GM04504 (cell line): ENCODE measurements at regions not wholly inside any gene's neighbourhood (a gene's known extent, or its start where the extent isn't known, plus 50 kb on each side); places are given as distances from the start of the nearest gene placed in this dataset.
"Not testable (repeated sequence)": the region's sequence is repeated elsewhere in the genome, so short reads cannot be mapped to it uniquely, and the experiment has no call there.

Source experiments
- DNase-seq: peaks from one replicate; pipeline ENCODE4 v3.0.0-alpha.2; 2012; ENCODE audit warnings: low read depth

DNA sequence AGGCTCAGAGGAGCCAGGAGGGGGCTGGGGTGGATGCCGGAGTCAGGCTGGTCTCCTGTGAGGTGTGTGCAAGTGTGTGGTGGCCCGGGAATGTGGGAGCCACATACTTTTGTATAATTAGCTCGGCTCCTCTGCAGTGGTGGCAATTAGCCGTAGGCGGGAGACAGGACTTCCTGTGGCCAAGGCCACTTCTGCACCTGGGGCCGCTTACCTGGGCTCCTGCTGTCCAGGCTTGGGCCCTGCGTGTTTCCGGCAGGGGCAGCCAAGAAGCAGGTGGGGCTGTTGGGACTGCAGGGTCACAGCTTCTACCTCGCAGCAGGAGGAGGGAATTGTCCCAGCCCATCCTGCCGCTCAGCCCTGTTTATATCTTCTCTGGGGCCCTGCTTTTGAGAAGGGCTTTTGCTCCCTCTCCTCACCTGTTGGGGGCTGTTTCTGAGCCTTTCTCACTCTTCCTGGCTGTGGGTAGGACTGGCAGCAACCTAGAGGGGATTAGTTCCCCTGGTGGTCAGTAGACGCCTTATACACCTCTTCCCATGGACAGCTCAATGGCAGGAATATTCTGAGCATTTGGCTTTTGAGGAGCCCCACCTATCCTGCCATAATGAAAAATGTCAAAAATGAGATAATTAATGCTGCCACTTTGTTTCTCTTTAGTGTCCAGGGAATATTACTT is 145.4 kb upstream of the PITX1 start:
- DNase-seq = no peak

DNA sequence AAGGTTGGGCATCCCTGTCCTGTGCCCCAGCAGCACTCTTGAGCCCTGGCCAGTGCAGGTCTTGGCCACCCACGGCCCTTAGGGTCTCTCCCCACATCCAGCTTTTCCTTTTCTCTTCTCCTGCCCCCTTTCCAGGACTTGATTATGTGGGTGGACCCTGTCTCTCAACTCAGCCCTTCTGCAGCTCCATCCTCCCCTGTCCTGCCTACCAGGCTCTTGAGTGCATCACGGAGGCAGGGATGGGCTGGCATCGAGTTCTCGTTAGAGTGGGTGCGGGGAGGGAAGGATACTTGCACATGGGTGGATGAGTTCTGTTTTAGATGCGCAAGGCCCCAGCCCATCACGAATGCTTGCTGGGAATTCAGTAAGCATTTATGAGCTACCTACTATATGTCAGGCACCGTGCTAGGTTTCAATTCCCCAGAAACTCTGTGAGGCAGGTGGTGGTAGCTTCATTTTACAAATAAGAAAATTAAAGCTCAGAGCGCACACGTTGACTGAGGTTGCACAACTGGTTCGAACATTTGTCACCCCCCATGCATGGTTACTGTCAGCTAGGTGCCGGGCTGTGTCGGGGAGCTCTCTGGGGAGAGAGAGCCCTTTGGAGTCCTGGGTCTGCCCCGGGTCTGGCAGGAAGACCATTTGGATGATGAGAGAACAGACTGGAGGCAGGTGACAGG is 144.6 kb upstream of the PITX1 start:
- no peak for DNase-seq

DNA sequence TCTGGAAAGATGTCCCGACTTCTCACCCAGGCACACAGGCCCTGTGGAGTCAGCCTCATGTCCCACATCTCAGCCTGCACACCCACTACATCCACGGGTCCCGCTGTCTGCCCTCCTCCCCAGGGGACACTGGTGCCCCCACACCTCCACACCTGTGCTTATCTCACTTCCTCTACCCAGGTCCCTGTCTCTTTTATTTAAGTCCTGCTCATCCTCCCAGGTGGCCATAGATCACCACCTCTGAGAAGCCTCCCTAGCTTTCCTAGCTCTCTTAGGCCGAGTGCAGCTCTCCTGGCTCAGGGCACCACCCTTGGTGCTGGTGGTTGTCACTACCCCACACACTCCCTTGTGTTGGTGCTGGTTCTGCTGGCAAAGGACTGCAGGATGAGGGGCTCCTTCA is 143.6 kb upstream of the PITX1 start:
- no peak for DNase-seq

DNA sequence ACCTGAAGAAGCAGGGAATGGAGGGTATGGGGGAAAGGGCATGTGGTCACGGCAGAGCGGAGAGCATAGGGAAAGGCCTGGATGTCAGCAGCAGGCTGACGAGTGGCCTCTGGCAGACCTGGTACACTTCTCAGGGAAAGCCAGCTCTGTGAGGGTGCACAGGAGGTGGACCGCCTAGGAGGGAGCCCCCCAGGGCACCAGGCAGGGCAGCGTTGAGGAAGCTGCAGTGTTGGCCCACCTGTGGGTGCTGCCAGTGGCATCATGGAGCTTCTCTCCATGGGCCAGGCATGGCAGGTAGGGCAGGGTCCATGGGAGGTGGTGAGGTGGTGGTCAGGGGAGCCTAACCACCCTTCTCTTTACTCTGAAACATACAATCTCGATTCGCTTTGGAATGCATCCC is 143.0 kb upstream of the PITX1 start:
- DNase-seq = no peak

DNA sequence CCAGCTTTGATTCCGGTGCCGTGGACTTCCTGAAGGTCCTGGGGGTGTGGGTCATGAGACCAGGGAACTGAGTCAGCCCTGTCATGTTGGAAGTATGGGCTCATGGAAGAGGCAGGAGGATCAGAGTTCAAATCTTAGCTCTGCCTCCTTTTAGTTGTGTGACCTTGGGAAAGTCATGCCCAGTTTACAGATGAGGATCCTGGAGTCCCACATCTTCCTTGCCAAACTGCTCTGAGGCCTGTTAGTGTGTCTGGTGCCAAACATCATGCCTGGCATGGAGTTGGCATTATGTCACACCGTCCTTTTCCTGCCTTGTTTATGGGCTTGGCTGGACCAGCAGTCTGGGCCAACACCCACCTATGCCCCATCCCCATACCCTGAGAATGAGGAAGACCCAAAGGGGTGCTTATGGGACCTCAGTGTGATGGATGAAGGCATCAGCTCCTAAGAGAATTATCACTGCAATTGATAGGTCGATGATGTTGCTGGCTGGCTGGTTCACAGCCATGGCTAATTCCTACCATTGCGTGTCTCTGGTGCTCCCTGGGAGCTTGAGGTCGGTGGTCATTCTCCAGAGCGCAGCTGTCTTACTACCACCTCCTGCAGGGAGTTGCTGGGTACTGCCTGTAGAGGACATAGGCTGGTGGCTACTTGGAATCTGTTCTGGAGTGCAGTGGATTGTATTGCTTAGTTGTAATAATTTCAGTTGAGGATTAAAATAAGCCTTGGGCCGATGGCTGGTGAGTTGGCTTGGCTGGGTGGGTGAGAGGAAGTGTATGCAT is 140.5 kb upstream of the PITX1 start:
- DNase-seq = no peak

DNA sequence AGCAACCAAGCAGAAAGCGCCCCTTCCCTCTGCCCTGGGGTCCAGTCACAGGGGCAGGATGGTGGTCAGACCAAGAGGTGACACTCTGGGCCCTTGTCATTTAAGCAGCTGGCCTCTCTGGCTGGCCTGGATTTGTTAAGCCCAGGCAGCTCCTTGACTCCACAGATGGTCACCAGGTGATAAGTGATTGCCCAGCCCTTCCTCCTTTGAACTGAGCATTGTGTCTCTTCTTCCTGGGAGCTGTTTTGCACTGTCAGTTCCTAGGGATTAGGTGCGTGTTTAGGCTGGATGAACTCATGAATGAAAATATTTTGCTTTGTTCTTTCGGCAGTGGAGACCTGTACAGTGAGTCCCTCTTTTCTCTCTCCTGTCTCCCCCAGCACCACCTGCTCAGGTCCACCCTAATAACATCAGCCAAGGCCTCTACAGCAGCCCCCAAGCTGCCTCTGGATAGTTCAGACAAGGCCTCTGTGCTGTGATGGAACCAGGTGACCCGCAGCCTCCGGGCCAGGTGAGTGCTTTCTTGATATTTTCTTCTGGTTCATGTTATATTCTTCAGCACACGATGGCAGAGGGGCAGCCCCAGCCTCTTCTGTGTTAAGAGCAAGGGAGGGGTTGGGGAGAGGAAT is 139.7 kb upstream of the PITX1 start:
- no peak for DNase-seq

DNA sequence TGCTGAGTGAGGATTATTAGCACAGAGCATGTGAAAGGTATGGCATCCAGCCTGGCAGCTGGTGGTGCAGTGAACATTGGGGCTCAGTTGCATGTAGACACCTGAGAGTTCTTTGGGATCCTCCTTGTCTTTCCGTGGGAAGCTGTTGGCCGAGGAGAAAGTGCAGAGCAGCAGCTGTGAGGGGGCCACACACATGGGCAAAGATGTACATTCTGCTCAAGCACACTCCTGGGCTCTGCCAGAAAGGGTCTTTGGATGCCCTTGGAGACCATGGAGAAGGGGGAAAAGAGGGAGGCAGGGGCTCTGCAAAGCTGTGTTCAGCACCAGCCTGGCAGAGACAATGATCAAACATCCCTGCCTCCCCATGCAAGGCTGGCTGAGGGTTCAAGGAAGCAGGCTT is 138.7 kb upstream of the PITX1 start:
- no peak for DNase-seq

DNA sequence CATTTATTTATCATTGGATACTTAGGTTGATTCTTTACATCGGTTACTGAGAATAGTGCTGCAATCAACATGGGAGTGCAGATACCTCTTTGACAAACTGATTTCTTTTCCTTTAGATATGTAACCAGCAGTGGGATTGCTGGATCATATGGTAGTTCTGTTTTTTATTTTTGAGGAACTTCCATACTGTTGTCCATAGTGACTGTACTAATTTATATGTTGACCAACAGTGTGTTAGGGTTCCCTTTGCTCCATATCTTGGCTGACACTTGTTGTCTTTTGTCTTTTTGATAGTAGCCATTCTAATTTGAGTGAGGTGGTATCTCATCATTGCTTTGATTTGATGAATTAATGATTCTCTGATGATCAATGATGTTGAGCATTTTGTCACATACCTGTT is 137.3 kb upstream of the PITX1 start:
- DNase-seq = no peak

DNA sequence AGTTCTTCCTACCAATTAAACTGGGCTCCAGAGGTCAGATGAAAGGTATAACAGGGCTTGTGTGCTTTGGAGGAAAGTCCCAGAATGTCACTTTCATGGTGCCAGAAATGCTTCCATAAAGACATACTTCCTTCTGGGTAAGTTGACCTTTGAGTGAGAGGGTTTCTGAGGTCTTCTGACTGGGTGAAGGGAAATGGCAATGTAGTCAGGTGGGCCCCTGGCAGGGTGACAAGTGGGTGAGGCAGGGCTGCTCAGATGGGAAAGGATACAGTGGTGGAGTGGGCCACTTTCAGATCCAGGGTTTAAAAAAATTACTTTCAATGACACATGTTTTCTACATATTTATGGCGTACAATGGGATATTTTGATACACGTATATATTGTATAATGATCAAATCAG is 136.5 kb upstream of the PITX1 start:
- no peak for DNase-seq

DNA sequence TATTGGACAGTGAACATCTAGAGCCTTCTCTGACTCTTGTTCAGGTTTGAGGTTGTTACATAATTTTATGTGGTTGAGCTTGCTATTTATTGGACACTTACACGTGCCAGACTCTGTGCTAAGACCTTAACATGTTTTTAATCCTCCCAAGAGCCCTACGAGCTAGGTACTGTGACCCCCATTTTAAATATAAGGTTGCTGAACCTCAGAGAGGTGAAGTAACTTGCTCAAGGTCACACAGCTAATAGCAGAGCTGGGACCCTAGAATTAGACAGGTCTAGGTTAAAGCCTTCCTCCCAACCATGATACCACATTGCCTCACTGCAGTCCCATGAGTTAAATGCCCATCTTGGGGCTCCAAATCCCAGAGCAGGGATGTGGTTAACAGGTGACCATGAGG is 135.7 kb upstream of the PITX1 start:
- no peak for DNase-seq

DNA sequence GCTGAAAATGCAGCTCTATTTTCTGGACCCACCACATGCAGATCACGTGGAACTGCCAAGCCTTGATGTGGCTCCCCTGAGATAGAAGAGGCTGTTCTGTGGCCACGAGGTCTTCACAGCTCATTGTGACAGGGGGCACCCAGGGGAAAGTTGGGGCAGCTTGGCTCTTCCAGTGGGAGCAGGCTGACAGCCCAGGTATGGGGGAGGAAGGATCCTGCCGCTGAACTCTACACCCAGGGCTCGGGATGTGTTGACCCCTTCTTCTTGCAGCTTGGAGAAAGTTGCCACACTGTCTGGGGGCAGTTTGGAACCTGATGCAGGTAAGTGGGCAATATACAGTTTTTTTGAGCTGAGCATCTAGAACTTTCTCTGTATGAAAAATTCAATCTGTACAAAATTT is 133.6 kb upstream of the PITX1 start:
- DNase-seq = no peak

DNA sequence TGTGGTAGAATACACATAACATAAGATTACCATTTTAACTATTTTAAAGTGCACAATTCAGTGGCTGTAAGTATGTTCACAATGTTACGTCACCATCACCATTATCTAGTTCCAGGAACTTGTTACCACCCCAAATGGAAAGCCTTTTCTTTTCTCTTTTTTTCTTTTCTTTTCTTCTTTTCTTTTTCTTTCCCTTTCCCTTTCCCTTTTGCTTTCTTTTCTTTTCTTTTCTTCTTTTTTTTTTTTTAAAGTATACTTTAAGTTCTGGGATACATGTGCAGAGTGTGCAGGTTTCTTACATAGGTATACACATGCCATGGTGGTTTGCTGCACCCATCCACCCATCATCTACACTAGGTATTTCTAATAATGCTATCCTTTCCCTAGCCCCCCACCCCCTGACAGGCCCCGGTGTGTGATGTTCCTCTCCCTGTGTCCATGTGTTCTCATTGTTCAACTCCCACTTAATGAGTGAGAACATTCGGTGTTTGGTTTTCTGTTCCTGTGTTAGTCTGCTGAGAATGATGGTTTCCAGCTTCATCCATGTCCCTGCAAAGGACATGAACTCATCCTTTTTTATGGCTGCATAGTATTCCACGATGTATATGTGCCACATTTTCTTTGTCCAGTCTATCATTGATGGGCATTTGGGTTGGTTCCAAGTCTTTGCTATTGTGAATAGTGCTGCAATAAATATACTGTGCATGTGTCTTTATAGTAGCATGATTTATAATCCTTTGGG is 131.0 kb upstream of the PITX1 start:
- DNase-seq = not testable (repeated sequence)

DNA sequence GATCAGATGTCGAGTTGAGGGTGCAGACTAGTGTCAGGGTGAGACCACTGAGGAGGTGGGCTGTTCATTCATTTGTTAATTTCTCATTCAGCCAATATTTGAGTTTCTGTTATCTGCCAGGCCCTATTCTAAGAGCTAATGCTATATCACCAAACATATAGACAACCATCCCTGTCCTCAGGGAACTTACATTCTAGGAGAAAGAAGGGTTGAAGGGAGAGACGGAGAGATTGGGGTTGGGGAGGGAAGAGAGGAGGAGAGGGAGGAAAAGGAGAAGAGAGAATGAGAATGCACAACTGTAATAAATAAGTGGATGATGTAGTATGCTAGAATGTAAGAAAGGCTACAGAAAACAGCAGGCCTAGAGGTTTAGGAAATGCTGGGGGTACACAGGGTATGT is 129.9 kb upstream of the PITX1 start:
- no peak for DNase-seq

DNA sequence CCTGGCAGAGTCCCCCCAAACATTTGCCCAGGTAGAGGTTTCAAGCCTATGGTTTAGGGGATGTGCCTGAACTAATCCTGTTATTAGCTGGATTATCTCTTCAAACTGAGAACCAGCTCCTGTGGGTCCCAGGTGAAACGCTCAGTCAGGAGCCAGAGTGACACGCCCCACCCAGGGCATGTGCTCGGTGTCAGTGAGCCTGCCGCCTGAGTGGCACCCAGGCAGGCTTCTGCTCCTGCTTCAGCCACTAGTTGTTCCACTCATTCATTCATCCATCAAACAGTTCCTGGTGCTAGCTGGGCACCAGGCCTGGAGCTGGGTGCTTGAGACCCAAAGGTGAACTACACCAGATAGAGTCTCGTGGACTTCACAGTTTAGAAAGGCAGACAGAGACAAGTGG is 129.4 kb upstream of the PITX1 start:
- DNase-seq = no peak

DNA sequence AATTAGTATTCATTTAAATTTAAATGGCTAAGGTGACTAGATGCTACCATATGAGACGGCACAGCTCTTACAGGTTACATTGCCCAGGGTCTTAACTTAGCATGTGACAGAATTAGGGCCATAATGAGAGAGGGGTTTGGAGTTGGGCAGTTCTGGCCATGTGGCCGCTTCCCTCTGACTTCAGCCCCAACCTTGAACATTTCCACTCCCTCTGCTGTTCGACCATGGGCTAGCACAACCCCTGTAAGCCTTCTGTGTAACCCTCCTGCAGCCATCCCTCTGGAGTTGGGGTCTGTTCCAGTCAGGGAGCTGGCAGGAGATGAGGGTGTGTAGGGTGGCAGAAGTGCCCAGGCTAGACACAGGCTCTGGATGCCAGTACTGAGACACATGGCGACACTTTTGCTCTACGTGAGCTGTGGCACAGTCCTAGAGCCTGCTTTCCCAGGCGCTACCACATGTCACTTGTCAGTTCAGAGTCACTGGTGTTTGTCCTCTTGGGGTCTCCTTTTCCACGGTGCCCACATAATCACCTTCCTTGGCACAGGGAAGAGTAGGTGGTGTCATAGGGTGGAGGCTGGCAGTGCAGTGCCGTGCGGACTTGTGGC is 128.7 kb upstream of the PITX1 start:
- DNase-seq = no peak

DNA sequence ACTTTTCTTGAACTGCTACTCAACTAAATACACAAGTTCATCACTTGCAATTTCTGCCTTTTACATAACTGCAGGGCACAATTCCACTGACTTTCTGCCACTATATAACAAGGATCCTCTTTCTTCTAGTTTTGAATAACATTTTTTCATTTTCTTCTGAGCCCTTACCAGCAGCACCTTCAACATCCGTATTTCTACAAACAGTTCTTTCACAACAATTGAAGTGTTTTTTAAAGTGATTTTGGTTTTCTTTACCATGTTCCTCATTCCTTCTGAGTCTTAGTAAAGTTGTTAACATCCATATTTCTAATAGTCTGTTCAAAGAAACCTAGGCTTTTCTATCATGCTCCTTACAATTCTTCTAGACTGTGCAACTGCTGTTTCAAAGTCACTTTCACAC is 127.2 kb upstream of the PITX1 start:
- DNase-seq = no peak

DNA sequence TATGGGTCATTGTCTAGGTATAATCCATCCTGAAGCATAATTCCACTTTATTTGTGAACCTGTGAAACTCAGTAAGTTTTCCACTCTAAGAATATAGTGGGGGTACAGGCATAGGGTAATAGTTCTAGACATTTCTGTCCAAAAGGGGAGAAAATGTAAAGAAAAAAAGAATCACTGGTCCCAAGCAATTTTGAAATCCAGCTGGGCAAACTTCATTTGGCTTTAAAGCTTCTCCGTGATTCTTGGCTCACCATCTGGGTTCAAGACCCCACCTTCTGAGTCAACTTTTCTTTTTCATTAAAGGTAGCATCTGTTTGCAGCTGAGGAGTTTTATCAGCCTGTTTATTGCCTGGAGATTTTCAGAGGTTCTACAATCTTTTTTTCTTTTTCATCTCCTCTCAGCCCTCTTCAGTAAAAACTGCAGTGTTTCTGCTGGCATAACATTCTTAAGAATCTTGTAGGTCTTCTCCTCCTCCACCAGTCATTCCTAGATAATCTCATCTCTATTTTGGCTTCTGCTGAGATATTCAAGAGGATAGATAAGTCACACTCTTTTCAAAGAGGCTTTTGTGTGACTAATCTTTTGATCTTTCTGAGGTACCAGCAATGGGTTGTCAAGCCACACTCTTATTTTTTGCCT is 126.1 kb upstream of the PITX1 start:
- no peak for DNase-seq

DNA sequence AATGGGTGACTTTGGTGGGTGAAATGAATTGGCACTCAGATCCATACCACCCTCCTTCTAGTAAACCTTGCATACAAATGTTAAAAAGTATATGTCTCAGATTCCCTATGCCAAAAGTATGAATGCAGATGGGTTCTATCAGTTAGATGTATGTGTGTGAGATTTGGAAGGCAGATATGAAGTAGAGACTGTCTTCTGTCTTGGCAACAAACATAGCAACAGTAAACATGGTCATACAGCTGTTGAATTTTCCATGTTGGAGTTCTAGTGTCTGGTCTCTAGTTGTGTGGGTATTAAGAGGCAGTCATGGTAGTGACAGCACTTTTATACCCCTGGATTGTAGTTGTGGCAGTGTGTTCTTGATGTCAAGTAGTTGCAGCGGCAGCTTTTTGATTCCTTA is 125.6 kb upstream of the PITX1 start:
- no peak for DNase-seq

DNA sequence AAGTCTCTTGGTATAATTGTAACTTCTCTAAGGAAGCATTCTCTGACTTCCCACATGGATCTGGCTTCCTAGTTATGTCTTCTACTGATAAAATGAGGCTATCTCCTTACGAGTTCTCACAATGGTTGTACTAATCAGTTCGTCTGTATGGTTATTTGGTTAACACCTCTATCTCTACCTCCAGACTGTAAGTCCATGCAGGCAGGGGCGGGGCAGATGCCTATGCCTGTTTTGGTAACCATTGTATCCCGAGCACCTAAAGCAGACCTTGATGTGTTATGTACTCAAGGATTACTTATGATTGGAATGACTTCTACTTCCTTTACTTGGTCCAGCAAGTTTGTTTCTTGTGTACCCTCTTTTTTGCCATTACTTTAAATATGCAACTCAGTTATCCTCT is 125.0 kb upstream of the PITX1 start:
- DNase-seq = no peak

DNA sequence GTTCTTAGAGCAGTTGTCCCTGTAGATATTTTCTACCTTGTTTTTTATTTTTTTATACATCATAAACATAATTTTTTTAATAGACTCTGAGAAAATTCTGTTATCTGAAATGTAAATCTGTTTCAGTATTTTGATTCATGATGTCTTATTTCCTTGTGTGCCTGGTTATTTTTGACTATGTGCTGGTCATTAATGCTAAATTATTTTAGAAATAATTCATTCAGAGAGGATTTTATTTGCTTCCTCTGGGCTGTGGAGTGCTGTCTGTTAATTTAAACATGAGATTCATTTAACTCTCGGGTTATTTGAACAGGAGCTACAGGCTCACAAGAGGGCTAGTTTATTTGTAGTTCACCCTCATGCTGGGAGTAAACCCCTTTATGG is 124.3 kb upstream of the PITX1 start:
- no peak for DNase-seq
